ENCODE measurements at regions not wholly inside any gene's neighbourhood (a gene's known extent, or its start where the extent isn't known, plus 50 kb on each side); places are given as distances from the start of the nearest gene placed in this dataset.

DNA sequence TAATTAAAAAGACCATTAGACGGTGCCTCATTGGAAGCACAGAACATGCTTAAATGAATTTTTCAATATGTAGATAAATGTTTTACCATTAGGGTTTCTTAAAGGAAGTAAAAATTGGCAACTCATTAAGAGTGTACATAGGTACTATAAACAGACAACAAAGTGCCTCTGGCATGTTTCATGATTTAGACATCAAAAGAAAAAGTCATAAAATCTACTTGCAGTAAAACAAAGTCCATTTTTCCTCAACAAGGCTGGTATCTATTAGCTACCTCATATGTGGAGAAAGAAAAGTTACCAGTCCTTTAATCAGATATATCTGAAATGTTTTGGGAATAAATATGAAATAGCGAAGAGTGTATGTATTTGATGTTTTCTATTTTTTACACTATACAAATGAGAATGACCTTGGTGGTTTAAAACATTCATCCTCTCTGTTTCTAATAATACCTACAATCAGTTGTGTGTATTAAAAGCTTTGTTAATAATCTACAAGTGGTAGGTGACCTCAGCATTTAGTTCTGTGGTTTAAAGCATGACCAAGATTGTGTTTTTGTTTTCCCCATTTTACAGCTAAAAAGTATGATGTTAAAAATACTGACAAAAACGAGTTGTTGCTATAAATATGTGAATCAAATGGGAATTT, 87.5 kb downstream of the HDGFL1 start:
- intact Hi-C loops (cut with DNase I) = no loop called here
- Histone ChIP-seq H3K27me3 (ENCODE audit: insufficient read depth in 3 of 3, low read length in 2 of 3) (no peaks in the 10 kb centered on the region), H3K4me1 (peaks cover 11% of the 10 kb centered on the region), H3K9me3 (no peaks in the 10 kb centered on the region), H3K27ac (no peak overlapping the region), H3K4me3 (no peak overlapping the region), H3K36me3 (ENCODE audit: insufficient read depth in 1 of 2, low read depth in 1 of 2) (no peaks in the 10 kb centered on the region)
- TF ChIP-seq, protein P1, sequence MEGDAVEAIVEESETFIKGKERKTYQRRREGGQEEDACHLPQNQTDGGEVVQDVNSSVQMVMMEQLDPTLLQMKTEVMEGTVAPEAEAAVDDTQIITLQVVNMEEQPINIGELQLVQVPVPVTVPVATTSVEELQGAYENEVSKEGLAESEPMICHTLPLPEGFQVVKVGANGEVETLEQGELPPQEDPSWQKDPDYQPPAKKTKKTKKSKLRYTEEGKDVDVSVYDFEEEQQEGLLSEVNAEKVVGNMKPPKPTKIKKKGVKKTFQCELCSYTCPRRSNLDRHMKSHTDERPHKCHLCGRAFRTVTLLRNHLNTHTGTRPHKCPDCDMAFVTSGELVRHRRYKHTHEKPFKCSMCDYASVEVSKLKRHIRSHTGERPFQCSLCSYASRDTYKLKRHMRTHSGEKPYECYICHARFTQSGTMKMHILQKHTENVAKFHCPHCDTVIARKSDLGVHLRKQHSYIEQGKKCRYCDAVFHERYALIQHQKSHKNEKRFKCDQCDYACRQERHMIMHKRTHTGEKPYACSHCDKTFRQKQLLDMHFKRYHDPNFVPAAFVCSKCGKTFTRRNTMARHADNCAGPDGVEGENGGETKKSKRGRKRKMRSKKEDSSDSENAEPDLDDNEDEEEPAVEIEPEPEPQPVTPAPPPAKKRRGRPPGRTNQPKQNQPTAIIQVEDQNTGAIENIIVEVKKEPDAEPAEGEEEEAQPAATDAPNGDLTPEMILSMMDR (IDR thresholded peaks at IDR 0.05) = no peak
- ATAC-seq (no peak), DNase-seq (no peak)
- 54 to 69% (median 57%) methylated on average over 3 of the region's 3 CpGs for WGBS, 3 donors

DNA sequence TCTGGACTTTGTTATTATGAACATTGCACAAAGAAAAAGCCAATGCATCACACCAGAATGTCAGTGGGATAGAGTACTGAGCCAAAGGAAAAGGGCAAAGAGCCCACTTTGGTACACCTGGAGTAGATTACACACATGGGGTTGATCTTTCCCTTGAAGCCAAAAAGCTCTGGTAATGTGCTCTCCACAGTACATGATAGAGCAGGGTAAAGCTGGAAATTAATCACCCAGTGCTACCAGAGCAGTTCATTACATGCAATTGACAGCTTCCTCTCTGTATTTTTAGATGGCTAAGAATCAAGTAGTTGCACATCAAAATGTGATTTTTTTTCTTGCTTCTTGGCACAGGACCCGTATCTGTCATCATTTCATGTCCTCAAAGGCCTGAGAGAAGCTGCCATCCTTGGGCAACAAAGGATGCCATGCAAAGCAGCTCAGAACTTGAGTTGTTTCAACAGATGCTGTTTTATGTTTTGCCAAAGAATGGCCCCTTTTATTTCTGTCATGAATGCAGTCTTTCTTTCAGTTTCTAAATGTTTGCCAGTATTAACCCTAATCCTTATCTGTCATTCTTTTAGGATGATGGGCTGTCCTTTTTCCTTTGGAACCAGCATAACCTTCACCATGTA, 88.1 kb downstream of the HDGFL1 start:
- TF ChIP-seq, protein P1 (IDR thresholded peaks at IDR 0.05) = no peak
- intact Hi-C loops (cut with DNase I) = no loop called here
- Histone ChIP-seq H3K9me3 (no peaks in the 10 kb centered on the region), H3K4me1 (peaks cover 11% of the 10 kb centered on the region), H3K27ac (no peak overlapping the region), H3K4me3 (no peak overlapping the region), H3K36me3 (ENCODE audit: insufficient read depth in 1 of 2, low read depth in 1 of 2) (no peaks in the 10 kb centered on the region), H3K27me3 (ENCODE audit: insufficient read depth in 3 of 3, low read length in 2 of 3) (no peaks in the 10 kb centered on the region)
- no peak for ATAC-seq
- 27 to 57% (median 34%) methylated on average over 1 of the region's 1 CpG for WGBS, 3 donors
- DNase-seq = no peak

DNA sequence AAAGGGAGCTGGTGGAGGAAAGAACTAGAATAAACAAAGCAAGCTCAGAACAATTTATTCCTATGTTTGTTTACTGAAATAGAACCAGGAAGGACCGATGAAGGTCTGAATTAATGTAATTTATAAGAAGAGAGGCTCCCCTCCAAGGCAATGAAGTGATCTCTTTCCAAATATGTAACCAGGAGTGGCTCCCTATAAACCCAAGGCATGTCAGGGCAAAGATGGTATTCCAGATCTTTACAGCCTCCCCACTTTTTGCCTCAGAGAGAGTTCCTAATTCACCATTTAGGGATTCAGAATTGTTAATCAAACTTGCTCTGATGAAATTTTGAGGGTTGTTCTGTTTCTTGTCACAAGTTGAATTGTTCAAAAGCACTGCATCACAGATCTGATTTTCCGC, 88.8 kb downstream of the HDGFL1 start:
- H3K4me1 ChIP-seq = peaks cover 11% of the 10 kb centered on the region
- 60 to 65% (median 61%) methylated on average over 2 of the region's 2 CpGs for WGBS, 3 donors
- no peak for DNase-seq
- no peaks in the 10 kb centered on the region for H3K36me3 ChIP-seq (ENCODE audit: insufficient read depth in 1 of 2, low read depth in 1 of 2)
- TF ChIP-seq, protein P1 (IDR thresholded peaks at IDR 0.05) = no peak
- intact Hi-C loops (cut with DNase I) = no loop called here
- ATAC-seq = no peak
- no peaks in the 10 kb centered on the region for H3K27me3 ChIP-seq (ENCODE audit: insufficient read depth in 3 of 3, low read length in 2 of 3)
- H3K27ac ChIP-seq = no peak overlapping the region
- no peak overlapping the region for H3K4me3 ChIP-seq
- no peaks in the 10 kb centered on the region for H3K9me3 ChIP-seq

DNA sequence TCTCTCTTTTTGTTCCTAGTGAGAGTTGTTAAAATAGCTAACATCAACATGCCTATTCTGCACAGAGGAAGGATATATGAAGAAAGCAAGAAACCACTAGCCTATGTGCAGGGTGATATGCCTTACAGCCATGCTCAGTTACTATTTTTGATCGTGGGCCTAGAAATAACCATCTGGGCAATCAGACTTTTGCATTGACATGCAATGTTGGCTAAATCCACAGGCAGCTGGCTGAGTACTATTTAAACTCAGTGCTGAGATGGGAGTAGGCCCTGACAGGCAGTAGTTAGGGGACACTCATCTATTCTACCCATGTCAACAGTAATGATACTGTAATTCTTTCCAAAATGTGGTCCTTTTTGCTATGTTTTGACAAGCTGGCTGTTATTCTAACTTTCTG, 89.6 kb downstream of the HDGFL1 start:
- H3K36me3 ChIP-seq (ENCODE audit: insufficient read depth in 1 of 2, low read depth in 1 of 2) = no peaks in the 10 kb centered on the region
- ATAC-seq (peak in 2 of 4 donors; percentile 37 to 68), DNase-seq (no peak)
- intact Hi-C loops (cut with DNase I) = no loop called here
- peaks cover 11% of the 10 kb centered on the region for H3K4me1 ChIP-seq
- H3K27ac ChIP-seq = no peak overlapping the region
- 24 to 30% (median 27%) methylated on average over 1 of the region's 1 CpG for WGBS, 3 donors
- TF ChIP-seq, protein P1 (IDR thresholded peaks at IDR 0.05) = no peak
- no peak overlapping the region for H3K4me3 ChIP-seq
- H3K27me3 ChIP-seq (ENCODE audit: insufficient read depth in 3 of 3, low read length in 2 of 3) = no peaks in the 10 kb centered on the region
- no peaks in the 10 kb centered on the region for H3K9me3 ChIP-seq

DNA sequence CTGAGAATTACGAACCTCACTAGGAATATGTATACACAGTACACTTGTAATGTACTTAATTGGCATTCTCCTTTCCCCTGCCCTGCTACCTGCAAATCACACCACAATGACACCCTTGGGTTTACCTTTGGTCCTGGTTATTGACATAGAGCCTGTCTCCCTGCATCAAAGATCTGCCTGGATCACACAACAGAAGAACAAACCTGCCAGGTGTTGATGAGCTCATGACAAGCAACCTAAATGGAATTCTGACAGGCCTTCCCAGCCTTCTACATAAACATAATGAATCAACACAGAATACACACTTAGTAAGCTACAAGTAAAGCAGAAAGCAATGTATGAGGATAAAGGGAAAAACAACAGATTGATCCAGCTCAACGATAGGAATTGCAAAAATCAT, 95.6 kb downstream of the HDGFL1 start:
- 92 to 96% (median 94%) methylated on average over 2 of the region's 2 CpGs for WGBS, 3 donors
- H3K27ac ChIP-seq = no peak overlapping the region
- ATAC-seq (no peak), DNase-seq (no peak)
- H3K9me3 ChIP-seq = no peaks in the 10 kb centered on the region
- no peaks in the 10 kb centered on the region for H3K4me1 ChIP-seq
- intact Hi-C loops (cut with DNase I) = no loop called here
- TF ChIP-seq, protein P1 (IDR thresholded peaks at IDR 0.05) = no peak
- no peaks in the 10 kb centered on the region for H3K36me3 ChIP-seq (ENCODE audit: insufficient read depth in 1 of 2, low read depth in 1 of 2)
- H3K27me3 ChIP-seq (ENCODE audit: insufficient read depth in 3 of 3, low read length in 2 of 3) = no peaks in the 10 kb centered on the region
- H3K4me3 ChIP-seq = no peak overlapping the region
